ENCODE measurements at regions not wholly inside any gene's neighbourhood (a gene's known extent, or its start where the extent isn't known, plus 50 kb on each side); places are given as distances from the start of the nearest gene placed in this dataset.
"Not testable (repeated sequence)": the region's sequence is repeated elsewhere in the genome, so short reads cannot be mapped to it uniquely, and the experiment has no call there.

DNA sequence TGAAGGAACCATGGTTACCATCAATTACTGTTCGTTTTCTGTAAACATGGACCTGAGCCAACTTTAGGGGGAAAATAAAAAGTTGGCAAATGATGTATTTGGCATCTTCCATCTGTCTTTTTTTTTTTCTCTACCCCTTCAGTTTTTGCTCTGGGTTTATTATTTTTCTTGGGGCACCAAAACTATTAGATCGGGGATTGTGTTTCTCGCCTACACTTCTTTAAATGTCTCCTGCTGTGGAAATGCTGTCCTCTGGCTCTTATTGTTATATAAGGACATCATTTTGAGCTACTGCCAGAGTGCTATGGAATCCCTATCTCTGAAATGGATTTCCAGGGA is 234.0 kb upstream of the SLIT2 start:
- no peaks in the 10 kb centered on the region for H3K4me1 ChIP-seq (ENCODE audit: control insufficient read depth, low read depth, low read length)
- no peak overlapping the region for H3K9ac ChIP-seq (ENCODE audit: low read length)
- H3K36me3 ChIP-seq (ENCODE audit: control insufficient read depth, low read depth, low read length): no peaks in the 10 kb centered on the region
- H3K4me3 ChIP-seq (ENCODE audit: low read length): no peak overlapping the region
- no peak overlapping the region for H3K27ac ChIP-seq (ENCODE audit: low read length)
- no peaks in the 10 kb centered on the region for H3K9me3 ChIP-seq (ENCODE audit: control insufficient read depth, low read depth, low read length)
- H3K27me3 ChIP-seq (ENCODE audit: control insufficient read depth, insufficient read depth, low read length): no peaks in the 10 kb centered on the region

DNA sequence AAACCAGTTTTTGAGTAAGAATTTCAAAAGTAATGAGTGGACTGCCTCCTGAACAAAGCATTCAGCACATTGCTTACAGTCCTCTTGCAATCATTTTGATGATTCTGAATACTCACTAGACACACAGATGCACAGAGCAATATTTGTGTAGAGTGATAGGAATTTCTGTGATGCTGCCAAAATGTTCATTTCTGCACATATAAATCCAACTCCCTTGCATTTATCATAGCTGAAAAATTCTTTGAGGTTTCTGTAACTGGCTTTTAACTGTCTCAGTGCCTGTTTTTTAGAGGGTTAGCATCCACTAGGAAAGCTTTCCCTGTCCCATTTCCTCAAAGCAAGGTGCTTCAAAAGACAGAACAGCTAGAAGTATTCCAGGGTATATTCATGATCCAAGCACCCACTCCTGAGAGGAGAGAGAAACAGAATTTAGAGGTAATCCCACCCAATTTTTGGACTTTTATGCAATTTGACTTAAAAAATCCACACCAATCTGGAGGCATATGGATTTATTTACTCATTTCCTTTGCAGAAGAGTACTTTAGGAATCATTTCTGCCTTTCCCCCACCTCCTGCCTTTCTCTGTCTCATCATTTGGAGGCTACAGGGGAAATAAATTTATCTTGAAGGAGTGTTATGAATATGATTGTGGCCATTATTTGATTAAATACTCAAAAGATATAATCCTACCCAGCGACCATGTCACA is 234.5 kb upstream of the SLIT2 start:
- Histone ChIP-seq H3K4me1 (ENCODE audit: control insufficient read depth, low read depth, low read length) (no peaks in the 10 kb centered on the region), H3K9ac (ENCODE audit: low read length) (no peak overlapping the region), H3K4me3 (ENCODE audit: low read length) (no peak overlapping the region), H3K36me3 (ENCODE audit: control insufficient read depth, low read depth, low read length) (no peaks in the 10 kb centered on the region), H3K27ac (ENCODE audit: low read length) (no peak overlapping the region), H3K9me3 (ENCODE audit: control insufficient read depth, low read depth, low read length) (no peaks in the 10 kb centered on the region), H3K27me3 (ENCODE audit: control insufficient read depth, insufficient read depth, low read length) (no peaks in the 10 kb centered on the region)

DNA sequence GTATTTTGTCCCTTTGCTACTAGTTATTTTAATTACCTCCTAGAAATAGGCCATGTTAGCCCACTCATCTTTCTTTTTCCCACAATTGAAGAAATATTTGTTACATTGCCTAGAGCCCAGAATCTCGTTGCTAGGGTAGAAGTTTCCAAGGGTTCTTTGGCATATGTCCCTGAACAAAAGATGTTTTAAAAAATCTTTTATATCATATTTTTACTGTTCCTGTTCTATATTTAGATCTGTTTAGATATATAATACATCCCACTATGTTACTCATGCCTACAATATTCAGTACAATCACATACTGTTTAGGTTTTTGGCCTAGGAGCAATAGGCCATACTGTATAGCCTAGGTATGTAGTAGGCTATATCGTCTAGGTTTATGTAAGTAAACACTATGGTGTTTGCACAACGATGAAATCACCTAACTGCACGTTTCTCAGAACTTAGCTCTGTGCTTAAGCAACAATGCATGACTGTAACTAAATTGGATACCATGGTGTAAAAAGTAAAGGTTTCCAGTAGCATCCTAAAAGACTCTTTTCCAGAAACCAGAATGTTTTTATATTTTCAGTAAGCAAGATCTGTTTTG is 236.0 kb upstream of the SLIT2 start:
- Histone ChIP-seq H3K9me3 (ENCODE audit: control insufficient read depth, low read depth, low read length) (no peaks in the 10 kb centered on the region), H3K4me3 (ENCODE audit: low read length) (no peak overlapping the region), H3K27ac (ENCODE audit: low read length) (no peak overlapping the region), H3K27me3 (ENCODE audit: control insufficient read depth, insufficient read depth, low read length) (no peaks in the 10 kb centered on the region), H3K9ac (ENCODE audit: low read length) (no peak overlapping the region), H3K36me3 (ENCODE audit: control insufficient read depth, low read depth, low read length) (no peaks in the 10 kb centered on the region), H3K4me1 (ENCODE audit: control insufficient read depth, low read depth, low read length) (no peaks in the 10 kb centered on the region)

DNA sequence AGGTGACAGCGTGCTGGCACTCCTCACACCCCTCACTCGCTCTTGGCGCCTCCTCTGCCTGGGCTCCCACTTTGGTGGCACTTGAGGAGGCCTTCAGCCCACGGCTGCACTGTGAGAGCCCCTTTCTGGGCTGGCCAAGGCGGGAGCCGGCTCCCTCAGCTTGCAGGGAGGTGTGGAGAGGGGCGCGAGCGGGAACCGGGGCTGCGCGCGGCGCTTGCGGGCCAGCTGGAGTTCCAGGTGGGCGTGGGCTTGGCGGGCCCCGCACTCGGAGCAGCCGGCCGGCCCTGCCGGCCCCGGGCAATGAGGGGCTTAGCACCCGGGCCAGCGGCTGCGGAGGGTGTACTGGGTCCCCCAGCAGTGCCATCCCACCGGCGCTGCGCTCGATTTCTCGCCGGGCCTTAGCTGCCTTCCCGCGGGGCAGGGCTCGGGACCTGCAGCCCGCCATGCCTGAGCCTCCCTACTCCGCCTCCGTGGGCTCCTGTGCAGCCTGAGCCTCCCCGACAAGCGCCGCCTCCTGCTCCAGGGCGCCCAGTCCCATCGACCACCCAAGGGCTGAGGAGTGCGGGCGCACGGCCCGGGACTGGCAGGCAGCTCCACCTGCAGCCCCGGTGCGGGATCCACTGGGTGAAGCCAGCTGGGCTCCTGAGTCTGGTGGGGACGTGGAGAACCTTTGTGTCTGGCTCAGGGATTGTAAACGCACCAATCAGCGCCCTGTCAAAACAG is 247.7 kb upstream of the SLIT2 start:
- not testable (repeated sequence) for H3K27me3 ChIP-seq (ENCODE audit: control insufficient read depth, insufficient read depth, low read length); H3K4me1 ChIP-seq (ENCODE audit: control insufficient read depth, low read depth, low read length); H3K36me3 ChIP-seq (ENCODE audit: control insufficient read depth, low read depth, low read length); H3K27ac ChIP-seq (ENCODE audit: low read length); H3K4me3 ChIP-seq (ENCODE audit: low read length); H3K9me3 ChIP-seq (ENCODE audit: control insufficient read depth, low read depth, low read length); H3K9ac ChIP-seq (ENCODE audit: low read length)

DNA sequence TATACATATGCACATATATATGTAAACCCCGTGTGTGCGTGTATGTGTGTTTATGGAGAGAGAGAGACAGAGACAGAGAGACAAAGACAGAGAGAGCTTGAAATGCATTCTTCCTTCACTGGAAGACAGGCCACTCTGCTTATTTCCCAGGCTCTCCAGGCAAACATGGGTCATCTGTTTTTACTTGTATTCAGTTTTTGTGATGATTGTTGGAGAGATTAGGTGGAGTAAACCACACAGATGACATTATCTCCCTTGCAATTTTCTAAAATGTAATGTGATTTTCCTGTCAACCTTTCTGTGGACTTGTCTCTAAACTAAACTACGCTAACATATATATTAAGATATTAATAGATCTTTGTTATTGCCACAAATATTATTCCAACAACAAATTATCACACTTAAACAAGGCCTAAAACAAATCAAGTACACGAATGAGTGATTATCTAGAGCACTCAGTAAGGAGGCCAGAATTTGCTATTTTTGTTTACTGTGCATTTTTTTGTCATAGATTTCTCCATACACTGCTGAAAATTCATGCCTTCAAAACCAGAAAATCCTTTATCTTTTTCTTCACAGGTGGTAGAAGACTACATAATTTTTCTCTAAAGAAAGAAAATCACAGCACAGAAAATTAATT is 251.8 kb upstream of the SLIT2 start:
- no peak overlapping the region for H3K4me3 ChIP-seq (ENCODE audit: low read length)
- H3K9ac ChIP-seq (ENCODE audit: low read length): no peak overlapping the region
- H3K27ac ChIP-seq (ENCODE audit: low read length): no peak overlapping the region
- no peaks in the 10 kb centered on the region for H3K27me3 ChIP-seq (ENCODE audit: control insufficient read depth, insufficient read depth, low read length)
- no peaks in the 10 kb centered on the region for H3K36me3 ChIP-seq (ENCODE audit: control insufficient read depth, low read depth, low read length)
- H3K9me3 ChIP-seq (ENCODE audit: control insufficient read depth, low read depth, low read length): no peaks in the 10 kb centered on the region
- H3K4me1 ChIP-seq (ENCODE audit: control insufficient read depth, low read depth, low read length): no peaks in the 10 kb centered on the region

DNA sequence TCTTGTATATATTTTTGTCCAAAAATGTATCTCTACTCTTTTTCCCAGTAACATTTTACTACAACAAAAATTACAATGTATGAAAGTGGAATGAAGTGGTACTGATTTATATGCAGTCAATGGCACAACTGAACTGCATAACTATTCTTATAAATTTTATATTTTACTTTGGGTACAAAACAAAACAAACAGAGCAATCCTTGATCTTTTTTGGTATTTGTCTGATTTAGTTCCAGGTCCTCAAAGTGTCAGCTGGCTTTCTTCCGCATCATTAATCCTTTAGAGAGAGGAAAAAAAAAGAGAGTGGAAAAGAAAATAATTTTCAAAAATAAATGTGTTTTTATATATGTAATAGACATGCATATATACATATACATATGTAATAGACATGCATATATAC is 252.4 kb upstream of the SLIT2 start:
- no peaks in the 10 kb centered on the region for H3K36me3 ChIP-seq (ENCODE audit: control insufficient read depth, low read depth, low read length)
- H3K9me3 ChIP-seq (ENCODE audit: control insufficient read depth, low read depth, low read length): no peaks in the 10 kb centered on the region
- no peak overlapping the region for H3K27ac ChIP-seq (ENCODE audit: low read length)
- H3K4me3 ChIP-seq (ENCODE audit: low read length): no peak overlapping the region
- H3K4me1 ChIP-seq (ENCODE audit: control insufficient read depth, low read depth, low read length): no peaks in the 10 kb centered on the region
- no peak overlapping the region for H3K9ac ChIP-seq (ENCODE audit: low read length)
- no peaks in the 10 kb centered on the region for H3K27me3 ChIP-seq (ENCODE audit: control insufficient read depth, insufficient read depth, low read length)

DNA sequence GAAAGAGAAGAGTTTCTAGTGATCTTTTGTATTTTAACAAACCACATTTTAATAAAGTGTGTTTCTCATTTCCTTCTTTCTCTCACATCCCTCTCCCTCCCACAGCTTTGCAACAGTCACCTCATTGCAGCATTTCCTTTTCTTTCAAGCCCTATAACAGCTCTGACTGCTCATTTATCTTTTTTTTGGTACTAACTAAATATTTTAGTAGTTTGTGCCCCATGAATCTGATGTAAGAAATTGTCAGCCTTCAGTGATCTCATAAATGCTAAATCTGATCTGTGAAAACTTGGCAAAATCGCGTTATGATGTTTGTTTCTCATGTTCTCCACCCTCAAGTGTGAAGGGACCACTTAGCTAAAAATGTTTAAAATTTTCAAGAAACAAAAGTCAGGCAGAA is 258.5 kb upstream of the SLIT2 start:
- Histone ChIP-seq H3K27ac (ENCODE audit: low read length) (no peak overlapping the region), H3K4me3 (ENCODE audit: low read length) (no peak overlapping the region), H3K9me3 (ENCODE audit: control insufficient read depth, low read depth, low read length) (no peaks in the 10 kb centered on the region), H3K27me3 (ENCODE audit: control insufficient read depth, insufficient read depth, low read length) (no peaks in the 10 kb centered on the region), H3K36me3 (ENCODE audit: control insufficient read depth, low read depth, low read length) (no peaks in the 10 kb centered on the region), H3K4me1 (ENCODE audit: control insufficient read depth, low read depth, low read length) (no peaks in the 10 kb centered on the region), H3K9ac (ENCODE audit: low read length) (no peak overlapping the region)

DNA sequence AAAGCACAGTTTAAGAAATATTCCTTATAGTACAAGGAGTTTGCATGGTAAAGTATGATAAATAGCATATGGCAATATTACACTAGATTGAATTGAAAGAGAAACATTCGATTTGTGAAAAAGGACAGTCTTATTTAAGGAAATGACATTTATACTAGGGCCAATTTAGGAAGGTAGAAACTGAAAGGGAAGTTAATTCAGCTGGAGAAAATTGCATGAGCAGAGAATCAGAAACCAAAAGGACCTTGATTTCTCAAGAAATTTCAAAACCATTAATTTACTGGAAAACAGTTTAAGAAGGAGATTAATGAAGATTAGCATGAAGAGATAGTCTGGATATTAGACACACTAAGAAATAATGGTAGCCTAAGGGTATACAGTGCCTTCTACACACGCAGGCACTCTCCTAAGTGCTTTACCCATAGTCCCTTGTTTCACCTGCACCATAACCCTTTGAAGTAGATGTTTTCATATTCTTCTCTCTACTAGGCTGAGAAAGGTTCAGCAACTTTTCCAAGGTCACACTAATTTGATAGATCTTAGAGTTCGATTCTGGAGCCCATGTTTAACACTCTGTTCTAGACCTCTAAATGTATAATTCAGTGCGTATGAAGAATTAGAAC is 259.1 kb upstream of the SLIT2 start:
- no peak overlapping the region for H3K4me3 ChIP-seq (ENCODE audit: low read length)
- H3K27ac ChIP-seq (ENCODE audit: low read length): no peak overlapping the region
- H3K27me3 ChIP-seq (ENCODE audit: control insufficient read depth, insufficient read depth, low read length): no peaks in the 10 kb centered on the region
- no peak overlapping the region for H3K9ac ChIP-seq (ENCODE audit: low read length)
- no peaks in the 10 kb centered on the region for H3K9me3 ChIP-seq (ENCODE audit: control insufficient read depth, low read depth, low read length)
- no peaks in the 10 kb centered on the region for H3K4me1 ChIP-seq (ENCODE audit: control insufficient read depth, low read depth, low read length)
- no peaks in the 10 kb centered on the region for H3K36me3 ChIP-seq (ENCODE audit: control insufficient read depth, low read depth, low read length)

DNA sequence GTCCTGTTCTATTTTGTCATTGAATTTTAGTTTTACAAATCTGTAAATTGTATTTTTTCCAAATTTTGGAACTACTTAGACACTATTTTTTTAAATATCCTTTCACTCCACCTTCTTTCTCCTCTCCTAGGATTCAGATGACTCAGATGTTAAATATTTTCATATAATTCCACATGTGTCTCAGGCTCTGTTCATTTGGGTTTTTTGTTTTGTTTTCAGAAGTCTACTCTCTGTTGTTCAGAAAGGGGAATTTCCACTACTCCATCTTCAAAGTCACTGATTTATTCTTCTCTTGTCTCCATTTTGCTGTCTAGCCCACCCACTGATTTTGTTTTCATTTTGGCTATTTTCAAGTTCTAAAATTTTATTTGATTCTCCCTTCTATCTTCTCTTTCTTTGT is 264.0 kb upstream of the SLIT2 start:
- no peaks in the 10 kb centered on the region for H3K36me3 ChIP-seq (ENCODE audit: control insufficient read depth, low read depth, low read length)
- no peaks in the 10 kb centered on the region for H3K27me3 ChIP-seq (ENCODE audit: control insufficient read depth, insufficient read depth, low read length)
- no peaks in the 10 kb centered on the region for H3K9me3 ChIP-seq (ENCODE audit: control insufficient read depth, low read depth, low read length)
- no peak overlapping the region for H3K4me3 ChIP-seq (ENCODE audit: low read length)
- no peak overlapping the region for H3K27ac ChIP-seq (ENCODE audit: low read length)
- H3K4me1 ChIP-seq (ENCODE audit: control insufficient read depth, low read depth, low read length): no peaks in the 10 kb centered on the region
- no peak overlapping the region for H3K9ac ChIP-seq (ENCODE audit: low read length)

DNA sequence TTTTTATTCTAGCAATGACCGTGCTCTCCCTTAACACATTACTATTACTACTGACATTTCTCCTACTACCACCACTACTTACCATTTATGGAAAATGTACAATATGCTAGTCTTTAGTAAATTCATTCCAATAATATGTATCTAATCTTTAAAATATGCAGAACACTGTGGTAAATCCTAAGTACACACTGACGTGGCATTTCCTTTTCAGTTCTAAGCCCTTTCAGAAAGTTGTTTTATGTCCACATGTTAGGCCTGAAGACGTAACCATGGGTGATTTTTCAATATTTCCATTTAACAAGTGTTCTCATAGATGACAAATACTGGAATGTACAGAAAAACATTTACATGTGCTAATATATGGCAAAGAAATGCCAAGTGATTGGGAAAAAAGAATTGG is 268.6 kb upstream of the SLIT2 start:
- Histone ChIP-seq H3K9me3 (ENCODE audit: control insufficient read depth, low read depth, low read length) (peaks cover 3% of the 10 kb centered on the region), H3K4me1 (ENCODE audit: control insufficient read depth, low read depth, low read length) (no peaks in the 10 kb centered on the region), H3K9ac (ENCODE audit: low read length) (no peak overlapping the region), H3K36me3 (ENCODE audit: control insufficient read depth, low read depth, low read length) (no peaks in the 10 kb centered on the region), H3K27ac (ENCODE audit: low read length) (no peak overlapping the region), H3K27me3 (ENCODE audit: control insufficient read depth, insufficient read depth, low read length) (no peaks in the 10 kb centered on the region), H3K4me3 (ENCODE audit: low read length) (no peak overlapping the region)

DNA sequence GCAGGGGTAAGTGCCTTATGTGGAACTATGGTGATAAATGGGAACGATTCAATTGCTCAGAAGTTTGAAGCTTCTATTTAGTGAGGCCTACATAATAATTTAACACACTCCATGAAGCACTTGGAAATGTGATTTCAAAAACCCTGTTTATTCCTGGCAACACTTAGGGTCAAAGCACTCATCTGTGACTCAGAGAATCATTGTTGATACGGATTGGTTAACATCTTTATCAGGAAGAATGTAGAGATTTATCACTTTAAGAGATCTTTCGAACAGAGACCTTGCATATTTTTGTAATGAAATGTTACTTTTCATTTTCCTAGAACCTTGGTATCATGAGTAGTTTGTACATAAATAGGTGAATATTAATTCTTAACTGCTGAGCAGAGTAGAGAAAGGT is 269.1 kb upstream of the SLIT2 start:
- Histone ChIP-seq H3K9me3 (ENCODE audit: control insufficient read depth, low read depth, low read length) (peaks cover 6% of the 10 kb centered on the region), H3K4me1 (ENCODE audit: control insufficient read depth, low read depth, low read length) (no peaks in the 10 kb centered on the region), H3K9ac (ENCODE audit: low read length) (no peak overlapping the region), H3K4me3 (ENCODE audit: low read length) (no peak overlapping the region), H3K27ac (ENCODE audit: low read length) (no peak overlapping the region), H3K27me3 (ENCODE audit: control insufficient read depth, insufficient read depth, low read length) (no peaks in the 10 kb centered on the region), H3K36me3 (ENCODE audit: control insufficient read depth, low read depth, low read length) (no peaks in the 10 kb centered on the region)

Measured in iPS-18a (cell line).